Muscle of leg (tissue), 3 donors: ENCODE measurements at regions not wholly inside any gene's neighbourhood (a gene's known extent, or its start where the extent isn't known, plus 50 kb on each side); places are given as distances from the start of the nearest gene placed in this dataset.
"Not testable (repeated sequence)": the region's sequence is repeated elsewhere in the genome, so short reads cannot be mapped to it uniquely, and the experiment has no call there.

ENCODE experiments used
- DNase-seq: peaks from one replicate; pipeline ENCODE4 v3.0.0; 2013
- H3K27ac ChIP-seq: one replicate; pipeline ENCODE4 v1.5.1; 2013; ENCODE audit warnings: mild to moderate bottlenecking, low read length, control low read depth
- H3K27me3 ChIP-seq: one replicate; pipeline ENCODE4 v1.6.1; 2013; ENCODE audit warnings: low read length; ENCODE audit not compliant: control insufficient read depth, insufficient read depth
- H3K36me3 ChIP-seq: one replicate; pipeline ENCODE4 v1.6.1; 2013; ENCODE audit warnings: low read length; ENCODE audit not compliant: control insufficient read depth, insufficient read depth
- H3K4me1 ChIP-seq: one replicate; pipeline ENCODE4 v1.6.1; 2013; ENCODE audit warnings: low read length; ENCODE audit not compliant: control insufficient read depth, insufficient read depth
- H3K4me3 ChIP-seq: one replicate; pipeline ENCODE4 v1.5.1; 2013; ENCODE audit warnings: low read length, control low read depth
- H3K9me3 ChIP-seq: replicated peaks from 2 replicates; pipeline ENCODE4 v1.6.1; 2013; ENCODE audit warnings: low read depth, low read length; ENCODE audit not compliant: control insufficient read depth
- WGBS: methylation state at CpG from one replicate; pipeline ENCODE4 v1.1.5; 2013; ENCODE audit warnings: missing lambda C conversion rate; ENCODE audit not compliant: insufficient coverage; 5-methylcytosine and 5-hydroxymethylcytosine counted together

GRCh38 chr2:111569356-111570199 is 314.4 kb downstream of the ANAPC1 start:
- no CpG with 5 or more reads among the region's 5 CpGs for WGBS
- H3K27ac ChIP-seq, H3K9me3 ChIP-seq, DNase-seq, H3K4me1 ChIP-seq, H3K27me3 ChIP-seq, H3K4me3 ChIP-seq, H3K36me3 ChIP-seq: not testable (repeated sequence)

DNA sequence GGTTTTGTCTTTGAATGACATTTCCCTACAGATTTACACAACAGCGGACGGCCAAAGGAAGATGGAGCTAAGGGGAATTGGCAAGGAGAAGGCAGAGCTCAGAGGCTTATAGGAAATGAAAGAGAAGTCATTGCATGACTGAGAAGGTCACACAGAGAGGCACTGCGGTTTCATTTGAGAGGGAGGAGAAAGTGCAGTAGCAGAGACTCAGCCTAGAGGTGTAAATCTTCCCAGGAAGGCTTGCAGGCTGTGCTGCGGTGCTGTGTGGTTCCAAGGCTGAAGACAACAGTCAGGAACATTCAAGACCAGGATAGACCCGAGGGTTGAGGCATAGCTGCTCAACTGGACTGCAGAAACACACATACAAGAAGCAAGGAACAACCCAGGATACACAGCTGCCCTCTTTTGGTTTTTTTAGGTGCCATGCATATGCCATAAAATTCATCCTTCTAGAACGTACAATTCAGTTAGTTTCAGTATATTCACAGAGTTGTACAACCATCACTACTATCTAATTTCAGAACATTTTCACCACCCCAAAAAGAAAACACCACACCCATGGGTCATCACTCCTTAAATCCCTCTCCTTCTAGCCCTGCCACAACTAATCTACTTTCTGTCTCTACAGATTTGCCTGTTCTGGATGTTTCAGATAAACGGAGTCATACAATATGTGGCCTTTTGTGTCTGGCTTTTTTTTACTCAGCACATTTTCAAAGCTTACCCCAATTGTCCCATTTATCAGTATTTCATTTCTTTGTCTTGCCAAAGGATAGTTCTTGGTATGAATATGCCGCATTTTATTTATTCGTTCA is 313.5 kb downstream of the ANAPC1 start:
- not testable (repeated sequence) for H3K36me3 ChIP-seq, H3K4me1 ChIP-seq, H3K27me3 ChIP-seq, H3K4me3 ChIP-seq, H3K27ac ChIP-seq, H3K9me3 ChIP-seq, DNase-seq
- WGBS, result no CpG with 5 or more reads among the region's 9 CpGs

- WGBS, result 88% methylated on average over 3 of the region's 4 CpGs
- not testable (repeated sequence) for H3K4me1 ChIP-seq, DNase-seq, H3K27ac ChIP-seq, H3K27me3 ChIP-seq, H3K4me3 ChIP-seq, H3K9me3 ChIP-seq, H3K36me3 ChIP-seq
These were observed 309.2 kb downstream of the ANAPC1 start for GRCh38 chr2:111574803-111575202.

DNA sequence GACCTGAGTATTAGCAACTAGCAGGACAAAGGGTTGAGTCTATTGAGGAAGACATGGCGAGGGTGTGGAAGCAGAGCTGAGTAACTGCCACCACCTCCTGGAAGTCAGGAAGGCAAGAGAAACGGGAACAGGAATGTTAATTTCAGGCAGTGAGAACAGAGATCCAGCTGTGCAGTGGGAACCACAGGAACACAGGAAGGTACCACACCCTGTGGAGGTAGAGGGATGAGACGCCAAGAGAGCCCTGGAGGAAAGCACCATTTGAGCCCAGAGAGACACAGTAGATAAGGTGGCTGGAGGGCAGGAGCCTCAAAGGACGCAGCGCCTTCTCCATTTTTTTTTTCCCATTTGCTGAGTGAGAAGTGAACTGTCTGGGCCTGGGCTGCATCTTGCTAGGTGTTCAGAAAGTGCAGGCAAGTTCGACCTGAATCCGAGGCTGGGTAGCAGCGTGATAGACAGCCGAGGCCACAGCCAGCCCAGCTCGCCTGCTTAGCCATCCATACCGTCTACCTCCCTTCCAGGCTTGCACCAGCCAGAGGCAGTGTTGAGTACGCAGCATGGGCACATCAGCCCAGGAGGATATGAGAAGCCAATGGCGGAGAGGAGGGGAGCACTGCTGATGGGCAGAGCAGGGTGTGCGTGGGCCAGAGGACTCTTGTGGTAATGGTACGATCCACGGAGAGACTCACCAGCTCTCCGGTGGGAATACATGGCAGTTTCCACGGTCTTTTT is 306.7 kb downstream of the ANAPC1 start:
- WGBS, result 56% methylated on average over 1 of the region's 18 CpGs
- not testable (repeated sequence) for H3K27ac ChIP-seq, H3K4me3 ChIP-seq, H3K4me1 ChIP-seq, DNase-seq, H3K36me3 ChIP-seq, H3K9me3 ChIP-seq, H3K27me3 ChIP-seq

DNA sequence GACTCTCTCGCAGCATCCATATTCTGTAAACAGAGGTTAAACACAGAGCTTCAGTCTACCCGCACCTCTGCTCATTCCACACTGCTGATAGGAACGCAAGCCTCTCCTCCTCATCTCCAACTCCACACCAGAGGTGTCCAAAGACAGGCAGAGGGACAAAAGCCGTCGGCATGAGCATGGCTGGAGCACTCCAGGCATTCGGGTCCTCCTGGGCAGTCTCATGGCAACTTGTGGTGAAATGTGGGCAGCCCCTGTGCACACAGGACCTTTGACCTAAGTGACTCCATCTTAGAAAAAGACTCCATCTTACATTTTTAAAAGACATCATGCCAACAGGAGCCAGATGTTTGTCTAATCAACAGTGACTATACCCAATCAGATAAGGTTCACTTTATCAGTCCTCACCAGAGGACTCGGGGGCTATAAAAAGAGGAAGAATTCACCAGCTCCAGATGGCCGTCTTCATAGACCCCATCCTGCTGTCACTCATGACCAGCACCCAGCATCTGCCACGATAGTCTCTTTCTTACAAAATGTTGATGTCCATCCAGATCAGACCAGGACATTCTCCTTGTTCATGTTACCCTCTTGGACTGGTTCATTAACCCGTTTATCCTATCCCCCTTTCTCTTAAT is 304.4 kb downstream of the ANAPC1 start:
- not testable (repeated sequence) for DNase-seq, H3K9me3 ChIP-seq, H3K36me3 ChIP-seq, H3K4me3 ChIP-seq, H3K27me3 ChIP-seq, H3K27ac ChIP-seq, H3K4me1 ChIP-seq
- 93% methylated on average over 2 of the region's 10 CpGs for WGBS

DNA sequence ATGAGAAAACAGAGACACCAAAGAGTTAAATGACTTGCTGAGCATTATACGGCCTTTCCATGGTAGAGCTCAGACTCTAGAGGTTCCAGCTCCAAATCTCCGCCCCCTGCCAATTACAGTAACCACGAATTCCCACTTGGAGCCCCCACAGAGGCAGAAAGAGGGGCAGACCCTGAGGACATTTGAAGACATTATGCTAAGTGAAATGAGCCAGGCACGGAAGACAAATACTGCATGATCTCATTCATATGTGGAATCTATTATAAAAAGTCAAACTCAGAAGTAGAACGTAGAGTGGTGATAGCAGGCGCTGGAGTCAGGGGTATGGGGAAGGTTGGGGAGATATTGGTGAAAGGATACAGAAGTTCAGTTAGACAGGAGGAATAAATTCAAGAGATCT is 303.4 kb downstream of the ANAPC1 start:
- not testable (repeated sequence) for H3K9me3 ChIP-seq, H3K4me1 ChIP-seq, H3K27me3 ChIP-seq, H3K36me3 ChIP-seq, H3K27ac ChIP-seq, DNase-seq, H3K4me3 ChIP-seq
- WGBS, result no CpG with 5 or more reads among the region's 6 CpGs

DNA sequence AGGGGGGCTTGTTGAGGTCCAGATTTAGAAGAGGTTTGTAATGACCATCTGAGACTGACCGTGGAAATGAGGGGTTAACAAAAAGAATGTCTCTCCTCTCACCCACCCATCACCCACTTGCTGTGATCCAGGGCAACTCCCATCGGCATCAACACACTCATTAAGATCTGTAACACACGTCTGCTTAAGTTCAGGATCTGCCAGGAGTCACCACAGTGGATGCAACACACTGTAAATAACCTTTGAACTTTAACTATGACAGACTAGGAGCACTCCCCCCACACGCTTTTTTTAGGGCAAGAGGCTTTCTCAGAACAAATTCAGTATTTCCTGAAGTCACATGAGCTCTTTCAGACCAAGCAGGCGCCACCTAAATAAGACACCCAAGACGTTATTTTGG is 301.9 kb downstream of the ANAPC1 start:
- not testable (repeated sequence) for H3K9me3 ChIP-seq, H3K27ac ChIP-seq, H3K27me3 ChIP-seq, H3K4me1 ChIP-seq, DNase-seq, H3K36me3 ChIP-seq, H3K4me3 ChIP-seq
- 65% methylated on average over 4 of the region's 6 CpGs for WGBS

GRCh38 chr2:111583480-111583879 is 300.5 kb downstream of the ANAPC1 start:
- H3K4me1 ChIP-seq, H3K27ac ChIP-seq, H3K36me3 ChIP-seq, H3K27me3 ChIP-seq, H3K9me3 ChIP-seq, DNase-seq, H3K4me3 ChIP-seq: not testable (repeated sequence)
- WGBS, result no CpG with 5 or more reads among the region's 3 CpGs

GRCh38 chr2:111584540-111584939 is 299.5 kb downstream of the ANAPC1 start:
- H3K4me1 ChIP-seq, H3K27me3 ChIP-seq, H3K4me3 ChIP-seq, H3K27ac ChIP-seq, H3K9me3 ChIP-seq, DNase-seq, H3K36me3 ChIP-seq: not testable (repeated sequence)
- no CpG with 5 or more reads among the region's 2 CpGs for WGBS

DNA sequence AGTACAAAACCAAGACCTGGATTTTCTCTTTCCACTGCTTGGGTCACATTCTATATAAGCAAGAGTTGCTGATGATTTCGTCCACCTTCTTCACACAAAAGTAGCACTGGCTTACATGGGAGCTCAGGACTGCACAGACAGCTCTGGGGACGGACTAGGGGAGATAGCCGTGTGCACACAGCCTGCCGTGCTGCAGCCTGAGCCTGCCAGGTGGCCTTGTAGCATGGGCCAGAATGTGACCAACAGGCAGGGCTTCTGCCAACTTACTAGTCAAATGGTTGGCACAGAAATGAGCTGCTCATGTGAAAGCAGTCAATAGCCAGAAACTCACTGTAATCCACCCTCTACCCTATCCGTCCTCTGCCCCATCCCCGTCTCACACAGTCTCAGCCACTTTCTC is 299.0 kb downstream of the ANAPC1 start:
- not testable (repeated sequence) for H3K27ac ChIP-seq, H3K4me3 ChIP-seq, H3K9me3 ChIP-seq, H3K27me3 ChIP-seq, DNase-seq, H3K36me3 ChIP-seq, H3K4me1 ChIP-seq
- no CpG with 5 or more reads among the region's 6 CpGs for WGBS
